ENCODE measurements at regions not wholly inside any gene's neighbourhood (a gene's known extent, or its start where the extent isn't known, plus 50 kb on each side); places are given as distances from the start of the nearest gene placed in this dataset.

DNA sequence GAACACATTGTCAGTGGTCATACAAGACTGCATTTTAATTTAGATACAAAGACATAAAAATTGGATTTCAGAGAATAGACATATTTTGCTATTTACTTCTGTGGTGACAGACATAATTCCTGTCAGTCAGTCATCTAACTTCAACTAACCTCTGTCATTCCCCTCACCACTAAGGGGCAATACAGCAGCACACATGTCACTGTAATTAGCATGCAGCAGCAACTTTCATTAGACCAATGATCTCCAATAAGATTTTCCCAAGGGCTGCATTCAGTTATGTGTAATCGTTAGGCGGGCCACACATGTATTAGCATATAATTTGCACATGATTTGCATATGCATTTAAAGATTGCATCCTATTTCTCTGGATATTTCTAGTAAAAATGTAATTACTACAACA lies 624.5 kb downstream of the NR4A2 start:
- Histone ChIP-seq H3K27me3 (ENCODE audit: control insufficient read depth, insufficient read depth, low read length) (no peaks in the 10 kb centered on the region), H3K4me3 (ENCODE audit: low read length) (no peak overlapping the region), H3K27ac (ENCODE audit: low read length) (no peak overlapping the region), H3K36me3 (ENCODE audit: control insufficient read depth, insufficient read depth, low read length) (no peaks in the 10 kb centered on the region), H3K4me1 (ENCODE audit: control insufficient read depth, insufficient read depth, low read length) (no peaks in the 10 kb centered on the region), H3K9me3 (ENCODE audit: control insufficient read depth, low read depth, low read length) (no peaks in the 10 kb centered on the region)
- no peak for DNase-seq
- WGBS (ENCODE audit: insufficient coverage, low lambda C conversion rate): no CpG with 5 or more reads among the region's 2 CpGs

DNA sequence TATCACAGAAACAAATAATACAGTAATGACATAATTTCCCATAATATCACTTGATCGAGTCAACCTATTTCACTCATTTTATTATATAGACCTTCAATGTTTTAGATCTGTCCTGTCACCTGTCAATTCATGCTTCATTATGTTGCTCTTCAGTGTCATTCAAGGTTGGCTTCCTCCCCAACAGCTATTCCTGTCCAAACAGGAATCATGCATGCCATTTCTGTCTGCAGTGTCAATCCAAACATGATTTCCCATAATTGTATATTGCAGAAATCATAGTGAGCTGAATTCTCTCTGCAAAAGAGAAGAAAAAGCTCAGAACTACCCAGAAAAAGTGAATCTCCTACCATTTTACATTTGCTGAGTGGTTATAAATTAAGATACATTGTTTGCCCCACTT lies 628.6 kb downstream of the NR4A2 start:
- H3K9me3 ChIP-seq (ENCODE audit: control insufficient read depth, low read depth, low read length): no peaks in the 10 kb centered on the region
- H3K36me3 ChIP-seq (ENCODE audit: control insufficient read depth, insufficient read depth, low read length): no peaks in the 10 kb centered on the region
- H3K4me3 ChIP-seq (ENCODE audit: low read length): no peak overlapping the region
- no peaks in the 10 kb centered on the region for H3K27me3 ChIP-seq (ENCODE audit: control insufficient read depth, insufficient read depth, low read length)
- H3K4me1 ChIP-seq (ENCODE audit: control insufficient read depth, insufficient read depth, low read length): no peaks in the 10 kb centered on the region
- 100% methylated on average over 1 of the region's 1 CpG for WGBS (ENCODE audit: insufficient coverage, low lambda C conversion rate)
- DNase-seq: no peak
- no peak overlapping the region for H3K27ac ChIP-seq (ENCODE audit: low read length)

DNA sequence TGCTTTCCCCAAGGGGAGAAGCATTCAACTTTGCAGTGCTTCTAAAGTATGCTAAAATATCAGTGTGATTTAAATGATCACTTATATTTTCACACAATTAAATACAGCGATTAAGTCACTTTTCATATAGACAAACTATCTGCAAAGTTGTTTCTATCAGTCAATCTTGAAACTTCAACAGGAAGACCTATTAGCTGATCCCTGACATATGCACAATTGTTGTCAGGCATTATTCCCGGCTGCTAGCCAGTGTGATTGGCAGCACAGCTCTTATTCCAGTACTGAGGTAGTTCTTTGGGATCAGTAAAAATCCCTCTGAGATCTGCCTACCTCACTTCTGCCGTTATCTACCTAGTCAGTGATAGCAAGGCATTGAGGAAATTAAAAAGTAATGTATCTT lies 629.5 kb downstream of the NR4A2 start:
- no peaks in the 10 kb centered on the region for H3K4me1 ChIP-seq (ENCODE audit: control insufficient read depth, insufficient read depth, low read length)
- no CpG with 5 or more reads among the region's 3 CpGs for WGBS (ENCODE audit: insufficient coverage, low lambda C conversion rate)
- H3K27me3 ChIP-seq (ENCODE audit: control insufficient read depth, insufficient read depth, low read length): no peaks in the 10 kb centered on the region
- H3K4me3 ChIP-seq (ENCODE audit: low read length): no peak overlapping the region
- H3K9me3 ChIP-seq (ENCODE audit: control insufficient read depth, low read depth, low read length): no peaks in the 10 kb centered on the region
- no peak for DNase-seq
- no peaks in the 10 kb centered on the region for H3K36me3 ChIP-seq (ENCODE audit: control insufficient read depth, insufficient read depth, low read length)
- H3K27ac ChIP-seq (ENCODE audit: low read length): no peak overlapping the region

DNA sequence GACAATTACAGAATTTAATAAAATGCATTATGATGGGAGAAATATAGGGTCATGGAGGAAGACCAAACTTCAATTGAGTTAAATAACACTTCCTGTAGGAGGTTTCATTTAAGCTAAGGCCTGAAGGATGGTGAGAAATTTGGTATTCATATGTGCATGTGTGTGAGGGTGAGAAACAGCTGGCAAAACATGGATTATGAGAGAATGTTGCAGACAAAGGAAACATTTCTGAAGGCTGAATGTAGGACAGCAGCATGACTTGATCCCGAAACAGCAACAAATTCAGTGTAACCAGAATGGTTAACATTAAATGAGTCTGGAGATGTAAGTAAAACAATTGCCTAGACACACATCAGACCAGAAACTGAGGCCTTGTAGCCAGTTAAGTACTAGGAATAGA lies 630.8 kb downstream of the NR4A2 start:
- Histone ChIP-seq H3K4me3 (ENCODE audit: low read length) (no peak overlapping the region), H3K4me1 (ENCODE audit: control insufficient read depth, insufficient read depth, low read length) (no peaks in the 10 kb centered on the region), H3K27me3 (ENCODE audit: control insufficient read depth, insufficient read depth, low read length) (no peaks in the 10 kb centered on the region), H3K9me3 (ENCODE audit: control insufficient read depth, low read depth, low read length) (no peaks in the 10 kb centered on the region), H3K27ac (ENCODE audit: low read length) (no peak overlapping the region), H3K36me3 (ENCODE audit: control insufficient read depth, insufficient read depth, low read length) (no peaks in the 10 kb centered on the region)
- WGBS (ENCODE audit: insufficient coverage, low lambda C conversion rate): 100% methylated on average over 1 of the region's 1 CpG
- no peak for DNase-seq

DNA sequence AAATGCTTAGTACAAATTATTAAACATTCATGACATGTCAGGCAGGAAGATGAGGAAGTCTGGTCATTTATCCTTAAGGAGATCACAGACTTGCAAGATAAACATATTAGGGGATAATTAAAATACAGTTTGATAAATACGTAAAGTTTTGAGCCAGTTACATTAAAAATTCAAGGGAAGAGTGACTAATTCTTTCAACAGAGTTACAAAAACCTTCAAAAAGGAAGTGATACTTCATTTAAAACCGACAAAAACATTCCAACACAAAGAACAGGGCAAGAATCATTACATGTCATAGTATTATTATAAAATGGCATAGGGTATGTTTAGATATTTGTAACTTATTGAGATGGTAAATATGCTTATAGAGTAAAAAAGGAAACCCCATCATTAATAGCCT lies 636.0 kb downstream of the NR4A2 start:
- no peak overlapping the region for H3K27ac ChIP-seq (ENCODE audit: low read length)
- 83% methylated on average over 2 of the region's 2 CpGs for WGBS (ENCODE audit: insufficient coverage, low lambda C conversion rate)
- H3K9me3 ChIP-seq (ENCODE audit: control insufficient read depth, low read depth, low read length): no peaks in the 10 kb centered on the region
- H3K36me3 ChIP-seq (ENCODE audit: control insufficient read depth, insufficient read depth, low read length): no peaks in the 10 kb centered on the region
- no peaks in the 10 kb centered on the region for H3K27me3 ChIP-seq (ENCODE audit: control insufficient read depth, insufficient read depth, low read length)
- no peak overlapping the region for H3K4me3 ChIP-seq (ENCODE audit: low read length)
- DNase-seq: no peak
- H3K4me1 ChIP-seq (ENCODE audit: control insufficient read depth, insufficient read depth, low read length): no peaks in the 10 kb centered on the region

DNA sequence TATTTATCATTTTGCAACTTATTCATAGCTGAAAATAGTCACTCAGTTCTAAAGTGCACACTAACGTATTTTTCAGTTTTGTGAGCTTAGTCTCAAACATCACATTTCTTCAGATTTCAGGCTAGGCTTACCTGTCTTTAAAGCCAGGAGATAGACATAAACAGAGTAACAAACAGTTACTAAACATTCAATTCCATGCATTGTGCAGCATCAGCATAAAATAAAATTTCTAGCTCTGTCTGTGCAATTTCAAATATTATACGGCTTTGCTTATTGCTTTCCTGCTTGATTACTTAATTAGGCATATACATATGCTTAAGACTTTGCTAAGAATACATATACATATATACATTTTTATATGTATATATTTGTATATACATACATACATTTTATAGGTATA lies 637.0 kb downstream of the NR4A2 start:
- H3K27ac ChIP-seq (ENCODE audit: low read length): no peak overlapping the region
- H3K36me3 ChIP-seq (ENCODE audit: control insufficient read depth, insufficient read depth, low read length): no peaks in the 10 kb centered on the region
- H3K9me3 ChIP-seq (ENCODE audit: control insufficient read depth, low read depth, low read length): no peaks in the 10 kb centered on the region
- DNase-seq: no peak
- no peaks in the 10 kb centered on the region for H3K27me3 ChIP-seq (ENCODE audit: control insufficient read depth, insufficient read depth, low read length)
- H3K4me3 ChIP-seq (ENCODE audit: low read length): no peak overlapping the region
- H3K4me1 ChIP-seq (ENCODE audit: control insufficient read depth, insufficient read depth, low read length): no peaks in the 10 kb centered on the region
- WGBS (ENCODE audit: insufficient coverage, low lambda C conversion rate): 94% methylated on average over 2 of the region's 2 CpGs

DNA sequence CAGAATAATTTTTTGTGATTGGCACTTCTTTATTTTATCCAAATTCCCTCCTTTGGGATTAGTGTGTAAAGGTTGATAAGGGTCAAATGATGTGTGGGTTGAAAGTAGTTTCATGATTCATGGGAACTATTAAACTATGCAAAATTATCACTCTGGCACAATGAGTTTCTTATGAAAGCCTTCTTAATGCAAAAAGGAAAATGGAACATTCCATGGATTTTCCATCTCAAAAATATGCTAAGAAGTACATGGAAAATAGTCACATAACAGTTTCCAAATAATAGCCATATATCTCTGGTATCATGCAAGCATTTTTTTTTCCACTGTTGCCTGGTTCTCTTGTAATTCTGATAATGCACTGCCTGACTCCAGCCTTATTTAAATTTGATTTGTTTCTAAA lies 639.7 kb downstream of the NR4A2 start:
- no peak overlapping the region for H3K27ac ChIP-seq (ENCODE audit: low read length)
- H3K36me3 ChIP-seq (ENCODE audit: control insufficient read depth, insufficient read depth, low read length): no peaks in the 10 kb centered on the region
- no peaks in the 10 kb centered on the region for H3K9me3 ChIP-seq (ENCODE audit: control insufficient read depth, low read depth, low read length)
- no peak for DNase-seq
- no peaks in the 10 kb centered on the region for H3K27me3 ChIP-seq (ENCODE audit: control insufficient read depth, insufficient read depth, low read length)
- H3K4me1 ChIP-seq (ENCODE audit: control insufficient read depth, insufficient read depth, low read length): no peaks in the 10 kb centered on the region
- no peak overlapping the region for H3K4me3 ChIP-seq (ENCODE audit: low read length)

DNA sequence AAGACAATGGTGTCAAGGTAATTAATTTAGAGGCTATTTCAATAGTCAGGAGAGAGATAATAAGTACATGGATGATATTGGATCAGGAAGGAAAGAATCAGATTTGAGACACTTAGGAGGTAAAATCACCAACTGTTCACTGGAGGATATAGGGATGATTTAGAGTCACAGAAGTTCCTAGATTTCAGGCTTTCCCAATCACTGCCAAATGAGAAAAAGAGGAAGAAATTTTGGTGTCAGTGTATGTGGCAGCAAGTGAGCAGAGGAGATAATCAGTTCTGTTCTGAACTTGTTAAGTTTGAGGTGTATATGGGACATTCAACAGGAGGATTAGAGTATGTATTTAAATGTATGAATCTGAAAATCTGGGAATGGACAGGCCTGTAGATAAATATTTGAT lies 640.4 kb downstream of the NR4A2 start:
- Histone ChIP-seq H3K36me3 (ENCODE audit: control insufficient read depth, insufficient read depth, low read length) (no peaks in the 10 kb centered on the region), H3K27me3 (ENCODE audit: control insufficient read depth, insufficient read depth, low read length) (no peaks in the 10 kb centered on the region), H3K4me3 (ENCODE audit: low read length) (no peak overlapping the region), H3K9me3 (ENCODE audit: control insufficient read depth, low read depth, low read length) (no peaks in the 10 kb centered on the region), H3K27ac (ENCODE audit: low read length) (no peak overlapping the region), H3K4me1 (ENCODE audit: control insufficient read depth, insufficient read depth, low read length) (no peaks in the 10 kb centered on the region)
- no peak for DNase-seq

DNA sequence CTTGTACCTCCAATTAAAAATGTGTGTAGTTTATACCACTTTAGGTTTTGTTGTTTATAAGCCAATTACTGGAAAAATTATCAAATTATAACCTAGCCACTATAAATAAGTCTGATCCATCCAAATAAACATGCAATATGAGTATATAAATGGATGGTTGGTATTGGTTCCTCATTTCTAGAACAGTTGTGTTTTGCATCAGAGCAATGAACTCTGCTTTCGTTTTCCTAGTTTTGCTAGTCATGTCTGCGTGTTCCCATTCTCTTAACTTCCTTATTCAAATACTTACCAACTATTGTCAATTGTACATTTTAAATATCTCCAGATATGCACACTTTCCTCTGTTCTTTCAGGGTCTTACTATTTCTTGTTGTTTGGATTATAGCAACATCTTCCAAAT lies 641.7 kb downstream of the NR4A2 start:
- Histone ChIP-seq H3K4me3 (ENCODE audit: low read length) (no peak overlapping the region), H3K4me1 (ENCODE audit: control insufficient read depth, insufficient read depth, low read length) (no peaks in the 10 kb centered on the region), H3K27me3 (ENCODE audit: control insufficient read depth, insufficient read depth, low read length) (no peaks in the 10 kb centered on the region), H3K9me3 (ENCODE audit: control insufficient read depth, low read depth, low read length) (no peaks in the 10 kb centered on the region), H3K36me3 (ENCODE audit: control insufficient read depth, insufficient read depth, low read length) (no peaks in the 10 kb centered on the region), H3K27ac (ENCODE audit: low read length) (no peak overlapping the region)
- WGBS (ENCODE audit: insufficient coverage, low lambda C conversion rate): 90% methylated on average over 2 of the region's 2 CpGs
- no peak for DNase-seq

DNA sequence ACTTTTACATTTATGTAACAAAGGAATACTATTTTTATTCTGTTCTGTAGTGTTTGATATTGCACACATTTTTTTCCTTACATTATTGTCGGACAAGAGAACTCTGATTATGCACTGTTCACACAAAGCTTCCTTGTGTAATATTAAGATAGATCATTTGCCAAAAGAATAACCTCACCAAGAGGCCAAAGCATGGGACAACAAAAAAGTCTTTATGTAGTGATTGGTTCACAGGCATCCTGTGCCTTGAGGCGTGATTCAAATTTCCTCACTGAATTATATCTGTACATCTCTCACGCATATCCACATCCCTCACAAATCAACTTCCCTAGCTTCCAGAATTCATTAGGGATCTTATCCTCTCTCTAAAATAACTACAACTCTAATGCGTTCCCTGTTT lies 642.7 kb downstream of the NR4A2 start:
- Histone ChIP-seq H3K27me3 (ENCODE audit: control insufficient read depth, insufficient read depth, low read length) (no peaks in the 10 kb centered on the region), H3K27ac (ENCODE audit: low read length) (no peak overlapping the region), H3K4me3 (ENCODE audit: low read length) (no peak overlapping the region), H3K4me1 (ENCODE audit: control insufficient read depth, insufficient read depth, low read length) (no peaks in the 10 kb centered on the region), H3K9me3 (ENCODE audit: control insufficient read depth, low read depth, low read length) (no peaks in the 10 kb centered on the region), H3K36me3 (ENCODE audit: control insufficient read depth, insufficient read depth, low read length) (no peaks in the 10 kb centered on the region)
- WGBS (ENCODE audit: insufficient coverage, low lambda C conversion rate): 87% methylated on average over 2 of the region's 4 CpGs
- DNase-seq: peak in 1 of 2 donors; percentile 1

DNA sequence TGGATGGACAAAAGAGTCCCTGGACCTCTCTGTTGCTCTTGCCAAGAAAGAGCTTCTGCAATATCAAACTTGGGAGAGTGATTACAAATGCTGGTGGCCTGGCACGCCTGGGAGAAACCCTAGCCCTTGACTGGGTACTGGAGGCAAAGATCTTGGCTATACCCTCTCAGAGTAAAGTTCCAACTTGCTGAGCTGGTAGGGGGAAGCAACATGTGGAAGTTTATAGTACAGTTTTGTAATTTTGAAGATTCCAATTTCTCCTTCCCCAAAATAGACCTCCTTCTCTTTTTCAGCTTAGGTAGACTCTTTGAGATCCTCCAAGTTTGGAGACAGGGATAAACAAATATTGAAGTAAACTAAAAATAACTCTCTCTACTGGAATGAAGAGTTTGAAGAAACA lies 645.3 kb downstream of the NR4A2 start:
- H3K4me3 ChIP-seq (ENCODE audit: low read length): no peak overlapping the region
- no peak for DNase-seq
- H3K36me3 ChIP-seq (ENCODE audit: control insufficient read depth, insufficient read depth, low read length): no peaks in the 10 kb centered on the region
- no peak overlapping the region for H3K27ac ChIP-seq (ENCODE audit: low read length)
- H3K9me3 ChIP-seq (ENCODE audit: control insufficient read depth, low read depth, low read length): no peaks in the 10 kb centered on the region
- H3K27me3 ChIP-seq (ENCODE audit: control insufficient read depth, insufficient read depth, low read length): no peaks in the 10 kb centered on the region
- WGBS (ENCODE audit: insufficient coverage, low lambda C conversion rate): 100% methylated on average over 1 of the region's 1 CpG
- no peaks in the 10 kb centered on the region for H3K4me1 ChIP-seq (ENCODE audit: control insufficient read depth, insufficient read depth, low read length)
